Kidney (tissue), 13 donors: ENCODE measurements at regions not wholly inside any gene's neighbourhood (a gene's known extent, or its start where the extent isn't known, plus 50 kb on each side); places are given as distances from the start of the nearest gene placed in this dataset.

Source experiments
- DNase-seq, 5 donors: peaks; one replicate each; pipeline ENCODE4 v3.0.0-alpha.2; 2013 to 2020
- FAIRE-seq: peaks from 2 replicates; lab custom pipeline; 2012; peaks lifted over from hg19 to GRCh38; lab: Jason Lieb, UNC
- H3K27ac ChIP-seq, 2 donors: one replicate each; pipeline ENCODE4 v1.7.0; 2013; ENCODE audit warnings: low read depth in 2 of 2, low read length in 2 of 2, inconsistent platforms in 1 of 2
- H3K27me3 ChIP-seq: one replicate; pipeline ENCODE4 v1.7.1; 2013; ENCODE audit warnings: low read length, inconsistent platforms; ENCODE audit not compliant: control insufficient read depth, insufficient read depth
- H3K36me3 ChIP-seq, 3 donors: one replicate each; pipeline versions ENCODE4 v1.7.0 to v1.7.1; 2013; ENCODE audit warnings: low read length in 3 of 3, control low read depth in 1 of 3, inconsistent platforms in 1 of 3; ENCODE audit not compliant: insufficient read depth in 3 of 3, control insufficient read depth in 2 of 3
- H3K4me1 ChIP-seq, 3 donors: one replicate each; pipeline versions ENCODE4 v1.7.0 to v1.7.1; 2013; ENCODE audit warnings: low read length in 3 of 3, inconsistent platforms in 1 of 3, low read depth in 1 of 3; ENCODE audit not compliant: control insufficient read depth in 2 of 3, insufficient read depth in 2 of 3
- H3K4me3 ChIP-seq, 3 donors: one replicate each; pipeline versions ENCODE4 v1.7.0 to v1.8.1; 2013; ENCODE audit warnings: low read length in 3 of 3, control low read depth in 1 of 3, inconsistent platforms in 1 of 3
- H3K9ac ChIP-seq, 3 donors: one replicate each; pipeline versions ENCODE4 v1.7.0 to v1.7.1; 2013; ENCODE audit warnings: low read length in 3 of 3, control low read depth in 1 of 3, inconsistent platforms in 1 of 3
- H3K9me3 ChIP-seq, 3 donors: one replicate each; pipeline versions ENCODE4 v1.7.0 to v1.7.1; 2013; ENCODE audit warnings: low read length in 3 of 3, control low read depth in 1 of 3, inconsistent platforms in 1 of 3; ENCODE audit not compliant: control insufficient read depth in 2 of 3, insufficient read depth in 1 of 3
- intact Hi-C: fragments of 100-400 bp; cut with DNase I; formaldehyde crosslinking; loops from one replicate; pipeline ENCODE4 v1.11.1; 2022
- TF ChIP-seq, protein P1 (sequence below): IDR thresholded peaks from 3 replicates; pipeline ENCODE4 v1.5.1; 2012; ENCODE audit warnings: mild to moderate bottlenecking, moderate library complexity, borderline replicate concordance; ENCODE audit not compliant: insufficient read depth; ENCODE audit errors: extremely low read depth
- donor health status: control.
- donor health status: control.
- donor health status: control.
- donor health status: control.
- donor health status: control.
- donor health status: DM: yes; HTN: yes; CAD: no.
- donor health status: Normal renal cell carcinoma (clear cell type).

DNA sequence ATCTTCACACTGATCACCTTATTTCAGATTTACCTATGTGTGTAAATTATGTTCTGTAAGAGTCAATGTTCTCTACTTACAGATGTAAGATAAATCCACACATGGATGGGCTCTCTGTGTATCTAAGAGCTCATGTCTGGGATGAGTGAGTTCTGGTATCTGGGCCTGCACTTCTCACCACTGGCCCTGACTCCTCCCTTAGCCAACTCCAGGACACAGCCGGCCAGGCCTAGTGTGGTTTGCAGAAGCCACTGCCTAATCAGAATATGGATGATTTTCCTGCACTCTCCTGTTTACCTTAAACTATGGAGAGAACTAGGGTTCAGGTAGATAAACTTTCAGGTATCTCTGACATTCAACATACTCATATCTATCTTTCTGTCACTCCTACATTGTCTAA lies 1284.8 kb downstream of the TMEM121 start:
- Histone ChIP-seq H3K9me3 (no peaks in the 10 kb centered on the region), H3K36me3 (no peaks in the 10 kb centered on the region), H3K27ac (no peak overlapping the region), H3K4me3 (no peak overlapping the region), H3K9ac (no peak overlapping the region), H3K27me3 (no peaks in the 10 kb centered on the region), H3K4me1 (no peaks in the 10 kb centered on the region)
- DNase-seq = no peak
- TF ChIP-seq, protein P1, sequence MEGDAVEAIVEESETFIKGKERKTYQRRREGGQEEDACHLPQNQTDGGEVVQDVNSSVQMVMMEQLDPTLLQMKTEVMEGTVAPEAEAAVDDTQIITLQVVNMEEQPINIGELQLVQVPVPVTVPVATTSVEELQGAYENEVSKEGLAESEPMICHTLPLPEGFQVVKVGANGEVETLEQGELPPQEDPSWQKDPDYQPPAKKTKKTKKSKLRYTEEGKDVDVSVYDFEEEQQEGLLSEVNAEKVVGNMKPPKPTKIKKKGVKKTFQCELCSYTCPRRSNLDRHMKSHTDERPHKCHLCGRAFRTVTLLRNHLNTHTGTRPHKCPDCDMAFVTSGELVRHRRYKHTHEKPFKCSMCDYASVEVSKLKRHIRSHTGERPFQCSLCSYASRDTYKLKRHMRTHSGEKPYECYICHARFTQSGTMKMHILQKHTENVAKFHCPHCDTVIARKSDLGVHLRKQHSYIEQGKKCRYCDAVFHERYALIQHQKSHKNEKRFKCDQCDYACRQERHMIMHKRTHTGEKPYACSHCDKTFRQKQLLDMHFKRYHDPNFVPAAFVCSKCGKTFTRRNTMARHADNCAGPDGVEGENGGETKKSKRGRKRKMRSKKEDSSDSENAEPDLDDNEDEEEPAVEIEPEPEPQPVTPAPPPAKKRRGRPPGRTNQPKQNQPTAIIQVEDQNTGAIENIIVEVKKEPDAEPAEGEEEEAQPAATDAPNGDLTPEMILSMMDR = no peak
- intact Hi-C loops = no loop called here
- FAIRE-seq = no peak

DNA sequence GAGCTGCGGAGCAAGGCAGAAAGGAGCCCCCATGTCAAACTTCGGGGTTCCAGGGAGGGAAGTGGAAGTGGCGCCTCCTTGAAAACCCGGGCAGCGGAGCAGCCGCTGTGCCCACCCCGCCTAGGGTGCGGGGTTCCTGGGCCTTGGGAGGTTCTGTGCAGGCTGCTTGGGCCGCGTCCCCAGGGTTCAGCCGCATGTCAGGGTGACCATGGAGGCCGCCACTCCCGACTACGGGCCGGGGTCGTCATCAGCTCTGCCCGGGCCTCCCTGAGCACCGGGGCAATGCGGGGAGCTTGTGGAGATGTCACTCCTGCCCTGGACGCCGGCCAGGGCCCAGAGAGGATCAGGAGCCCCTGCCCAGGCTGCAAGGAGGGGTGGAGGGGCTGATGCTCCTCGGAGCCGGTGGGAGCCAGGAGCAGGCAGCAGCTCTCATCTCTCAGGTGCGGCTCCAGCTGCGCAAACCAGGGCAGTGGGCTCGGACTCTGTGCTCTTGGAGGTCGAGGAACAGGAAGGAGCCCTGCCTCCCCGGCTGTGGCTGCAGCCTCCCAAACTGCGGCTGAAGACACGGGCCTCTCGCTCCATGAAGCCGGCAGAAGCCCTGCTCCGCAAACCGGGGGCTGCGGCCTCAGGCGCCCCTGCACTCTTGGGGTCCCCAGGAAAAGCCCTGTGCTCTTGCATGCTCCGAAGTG lies 1286.5 kb downstream of the TMEM121 start:
- Histone ChIP-seq H3K4me3 (no peak overlapping the region), H3K27me3 (no peaks in the 10 kb centered on the region), H3K27ac (no peak overlapping the region), H3K9ac (no peak overlapping the region), H3K4me1 (no peaks in the 10 kb centered on the region), H3K36me3 (no peaks in the 10 kb centered on the region), H3K9me3 (no peaks in the 10 kb centered on the region)
- no peak for DNase-seq
- intact Hi-C loops = no loop called here
- no peak for FAIRE-seq
- TF ChIP-seq, protein P1 = no peak

DNA sequence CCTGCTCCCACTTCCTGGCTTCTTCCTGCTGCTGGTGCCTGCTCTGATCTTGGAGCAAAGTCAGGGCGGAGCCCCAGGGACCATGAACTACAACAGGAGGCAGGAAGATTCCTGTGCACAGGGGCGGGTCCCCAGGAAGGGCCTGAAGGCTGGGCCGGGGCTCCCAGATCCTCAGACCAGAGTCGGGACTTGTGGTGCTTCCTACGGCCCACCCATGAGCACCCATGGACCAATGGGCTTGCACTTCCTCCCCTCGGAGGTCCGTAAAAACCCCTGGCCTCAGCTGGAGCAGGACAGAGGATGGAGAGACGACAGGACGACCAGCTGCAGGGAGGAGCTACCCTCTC lies 1287.1 kb downstream of the TMEM121 start:
- intact Hi-C loops = no loop called here

More for the DNA sequence above, 1287.1 kb downstream of the TMEM121 start:
- no peak overlapping the region for H3K27ac ChIP-seq
- no peaks in the 10 kb centered on the region for H3K36me3 ChIP-seq
- no peak overlapping the region for H3K4me3 ChIP-seq
- H3K9me3 ChIP-seq = no peaks in the 10 kb centered on the region
- no peak for FAIRE-seq
- no peaks in the 10 kb centered on the region for H3K27me3 ChIP-seq
- no peaks in the 10 kb centered on the region for H3K4me1 ChIP-seq
- no peak overlapping the region for H3K9ac ChIP-seq
- no peak for DNase-seq
- TF ChIP-seq, protein P1 = no peak
